ENCODE measurements at regions not wholly inside any gene's neighbourhood (a gene's known extent, or its start where the extent isn't known, plus 50 kb on each side); places are given as distances from the start of the nearest gene placed in this dataset.

DNA sequence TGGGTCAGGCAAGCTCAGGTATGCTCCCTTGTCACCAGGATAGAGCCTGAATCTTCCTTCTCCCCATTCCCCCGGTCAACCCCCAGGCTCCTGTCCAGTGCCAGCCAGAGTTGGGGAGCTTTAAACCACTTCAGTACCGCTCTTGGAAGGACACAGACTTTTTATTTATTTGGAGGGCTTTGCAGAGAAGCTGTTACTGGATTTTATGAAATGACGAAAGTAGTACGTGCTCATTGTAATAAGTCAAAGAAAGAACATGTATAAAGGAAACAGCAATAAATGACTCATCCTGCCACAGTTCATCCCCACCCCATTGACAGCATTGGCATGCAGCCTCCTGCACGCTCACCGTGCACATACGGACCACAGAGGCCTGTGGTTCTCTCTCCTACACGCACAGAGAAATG lies 230.3 kb downstream of the AUH start:
- TF ChIP-seq, protein P1, sequence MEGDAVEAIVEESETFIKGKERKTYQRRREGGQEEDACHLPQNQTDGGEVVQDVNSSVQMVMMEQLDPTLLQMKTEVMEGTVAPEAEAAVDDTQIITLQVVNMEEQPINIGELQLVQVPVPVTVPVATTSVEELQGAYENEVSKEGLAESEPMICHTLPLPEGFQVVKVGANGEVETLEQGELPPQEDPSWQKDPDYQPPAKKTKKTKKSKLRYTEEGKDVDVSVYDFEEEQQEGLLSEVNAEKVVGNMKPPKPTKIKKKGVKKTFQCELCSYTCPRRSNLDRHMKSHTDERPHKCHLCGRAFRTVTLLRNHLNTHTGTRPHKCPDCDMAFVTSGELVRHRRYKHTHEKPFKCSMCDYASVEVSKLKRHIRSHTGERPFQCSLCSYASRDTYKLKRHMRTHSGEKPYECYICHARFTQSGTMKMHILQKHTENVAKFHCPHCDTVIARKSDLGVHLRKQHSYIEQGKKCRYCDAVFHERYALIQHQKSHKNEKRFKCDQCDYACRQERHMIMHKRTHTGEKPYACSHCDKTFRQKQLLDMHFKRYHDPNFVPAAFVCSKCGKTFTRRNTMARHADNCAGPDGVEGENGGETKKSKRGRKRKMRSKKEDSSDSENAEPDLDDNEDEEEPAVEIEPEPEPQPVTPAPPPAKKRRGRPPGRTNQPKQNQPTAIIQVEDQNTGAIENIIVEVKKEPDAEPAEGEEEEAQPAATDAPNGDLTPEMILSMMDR (IDR thresholded peaks at IDR 0.05; ENCODE audit: insufficient read depth, low read depth, low read length): no peak
- TF ChIP-seq EZH2 (IDR thresholded peaks at IDR 0.05; ENCODE audit: insufficient read depth, low read length): no peak

All from astrocyte (in vitro differentiated cells and primary cell).